ENCODE measurements at regions not wholly inside any gene's neighbourhood (a gene's known extent, or its start where the extent isn't known, plus 50 kb on each side); places are given as distances from the start of the nearest gene placed in this dataset.

DNA sequence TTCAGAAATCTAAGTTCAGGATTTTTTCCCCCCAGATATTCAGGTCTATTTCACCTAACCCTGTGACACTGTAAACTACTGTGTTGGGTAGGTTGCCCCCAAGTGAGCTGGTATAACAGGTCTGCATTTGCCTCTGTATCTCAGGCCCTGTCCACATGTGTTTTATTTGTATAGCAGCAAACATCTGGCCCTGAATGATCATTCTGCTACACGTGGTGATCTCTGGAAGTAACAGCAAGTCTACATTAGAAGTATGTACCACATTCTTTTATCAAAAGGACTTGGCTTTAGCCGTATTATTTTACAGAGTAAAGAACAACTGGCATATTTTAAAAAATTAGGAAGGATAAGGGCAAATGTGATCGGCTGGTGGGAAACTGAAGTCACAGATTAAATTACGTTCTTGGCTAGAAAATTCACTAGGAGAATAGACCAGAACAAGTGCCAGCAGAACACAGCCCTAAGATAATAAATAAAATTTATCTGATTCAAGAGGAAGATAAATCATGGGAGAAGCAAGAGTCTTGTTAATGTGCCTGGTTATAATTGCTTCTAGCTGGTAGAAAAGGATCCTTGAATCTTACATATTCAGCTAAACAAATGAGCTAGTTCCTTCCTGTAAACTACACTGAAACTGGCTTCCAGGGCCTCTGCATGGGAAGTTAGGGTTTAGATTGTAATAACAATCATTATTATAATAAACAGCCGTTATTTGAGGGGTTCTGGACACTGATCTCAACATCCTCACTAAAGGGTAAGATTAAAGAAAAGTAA, 192.1 kb downstream of the SAMD5 start:
- DNase-seq (ENCODE audit: extremely low spot score, unreplicated experiment): no peak
- Mint-ChIP-seq H3K27ac (ENCODE audit: unreplicated experiment) (no peak overlapping the region), H3K4me1 (ENCODE audit: unreplicated experiment) (peaks cover 17% of the 10 kb centered on the region), H3K36me3 (ENCODE audit: unreplicated experiment) (no peaks in the 10 kb centered on the region), H3K27me3 (ENCODE audit: unreplicated experiment) (no peaks in the 10 kb centered on the region), H3K4me3 (ENCODE audit: unreplicated experiment) (no peak overlapping the region), H3K9me3 (ENCODE audit: unreplicated experiment) (no peaks in the 10 kb centered on the region)
- TF ChIP-seq CTCF (IDR thresholded peaks at IDR 0.05): no peak

GRCh38 chr6:147704691-147705090, 196.2 kb downstream of the SAMD5 start:
- Mint-ChIP-seq H3K27ac (ENCODE audit: unreplicated experiment) (no peak overlapping the region), H3K4me3 (ENCODE audit: unreplicated experiment) (no peak overlapping the region), H3K36me3 (ENCODE audit: unreplicated experiment) (no peaks in the 10 kb centered on the region), H3K27me3 (ENCODE audit: unreplicated experiment) (no peaks in the 10 kb centered on the region), H3K9me3 (ENCODE audit: unreplicated experiment) (no peaks in the 10 kb centered on the region), H3K4me1 (ENCODE audit: unreplicated experiment) (peaks cover 13% of the 10 kb centered on the region)
- no peak for DNase-seq (ENCODE audit: extremely low spot score, unreplicated experiment)
- TF ChIP-seq CTCF (IDR thresholded peaks at IDR 0.05): no peak

- no peak for DNase-seq (ENCODE audit: extremely low spot score, unreplicated experiment)
- Mint-ChIP-seq H3K4me3 (ENCODE audit: unreplicated experiment) (no peak overlapping the region), H3K9me3 (ENCODE audit: unreplicated experiment) (no peaks in the 10 kb centered on the region), H3K4me1 (ENCODE audit: unreplicated experiment) (peaks cover 3% of the 10 kb centered on the region), H3K27ac (ENCODE audit: unreplicated experiment) (no peak overlapping the region), H3K27me3 (ENCODE audit: unreplicated experiment) (no peaks in the 10 kb centered on the region), H3K36me3 (ENCODE audit: unreplicated experiment) (peaks cover 1% of the 10 kb centered on the region)
- no peak for TF ChIP-seq CTCF (IDR thresholded peaks at IDR 0.05)
Observed at GRCh38 chr6:147707524-147707923, 199.0 kb downstream of the SAMD5 start.

DNA sequence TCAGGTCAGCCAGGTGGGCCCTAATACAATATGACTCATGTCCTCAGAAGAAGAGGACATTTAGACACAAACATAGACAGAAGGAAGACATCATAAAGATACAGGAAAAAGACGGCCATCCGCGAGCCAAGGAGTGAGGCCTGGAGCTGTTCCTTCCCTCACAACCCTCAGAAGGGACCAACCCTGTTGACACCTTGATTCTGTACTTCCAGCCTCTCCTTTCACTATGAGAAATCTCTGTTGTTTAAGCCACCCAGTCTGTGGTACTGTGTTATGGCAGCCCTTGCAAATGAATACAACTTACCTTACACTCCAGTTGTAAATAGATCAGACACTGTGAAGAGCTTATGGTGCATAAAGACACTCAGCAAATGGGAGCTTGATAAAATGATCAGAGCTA, 199.7 kb downstream of the SAMD5 start:
- no peak for DNase-seq (ENCODE audit: extremely low spot score, unreplicated experiment)
- Mint-ChIP-seq H3K36me3 (ENCODE audit: unreplicated experiment) (peaks cover 1% of the 10 kb centered on the region), H3K27ac (ENCODE audit: unreplicated experiment) (no peak overlapping the region), H3K4me3 (ENCODE audit: unreplicated experiment) (no peak overlapping the region), H3K27me3 (ENCODE audit: unreplicated experiment) (no peaks in the 10 kb centered on the region), H3K9me3 (ENCODE audit: unreplicated experiment) (no peaks in the 10 kb centered on the region), H3K4me1 (ENCODE audit: unreplicated experiment) (peaks cover 3% of the 10 kb centered on the region)
- no peak for TF ChIP-seq CTCF (IDR thresholded peaks at IDR 0.05)

DNA sequence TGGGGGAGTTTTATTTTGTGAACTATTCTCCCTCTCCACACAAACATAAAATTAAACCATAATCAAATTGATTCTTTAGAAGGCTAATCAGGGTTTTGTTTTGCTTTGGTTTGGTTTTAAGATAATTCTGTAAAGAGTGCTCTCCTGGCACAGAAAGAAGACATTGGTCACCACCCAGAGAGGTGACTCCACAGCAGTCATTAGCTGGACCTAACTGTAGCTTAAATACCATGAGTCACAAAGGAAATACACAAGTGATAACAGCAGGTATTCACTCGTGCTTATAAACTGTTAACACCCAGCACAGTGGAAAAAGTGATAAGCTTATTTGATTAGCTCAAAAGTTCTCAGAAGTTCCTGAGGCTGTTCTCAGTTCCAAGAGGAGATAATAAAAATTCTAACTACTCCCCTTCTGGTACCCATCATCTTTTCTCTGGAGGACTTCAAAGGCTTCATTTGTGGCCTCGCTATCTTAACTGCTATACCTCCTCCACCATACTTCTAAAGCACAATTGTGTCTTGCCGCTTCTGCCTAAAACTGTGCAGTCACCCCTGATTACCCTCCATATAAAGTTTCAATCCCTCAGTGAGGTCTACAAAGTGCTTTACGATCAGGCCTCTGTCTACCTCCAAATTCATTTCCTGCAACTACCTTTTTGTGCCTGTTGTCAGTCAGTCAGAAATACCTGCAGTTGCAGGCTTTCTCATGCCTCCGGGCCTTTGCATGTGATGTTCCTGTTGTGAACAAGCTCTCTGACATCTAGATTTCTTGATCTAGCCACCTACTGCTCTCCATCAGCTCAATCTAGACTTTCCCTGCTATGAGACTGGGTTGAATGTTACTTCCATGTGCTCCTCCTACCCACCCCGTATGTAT, 201.1 kb downstream of the SAMD5 start:
- Mint-ChIP-seq H3K27me3 (ENCODE audit: unreplicated experiment) (no peaks in the 10 kb centered on the region), H3K4me1 (ENCODE audit: unreplicated experiment) (peaks cover 3% of the 10 kb centered on the region), H3K27ac (ENCODE audit: unreplicated experiment) (no peak overlapping the region), H3K4me3 (ENCODE audit: unreplicated experiment) (no peak overlapping the region), H3K9me3 (ENCODE audit: unreplicated experiment) (no peaks in the 10 kb centered on the region), H3K36me3 (ENCODE audit: unreplicated experiment) (peaks cover 1% of the 10 kb centered on the region)
- no peak for DNase-seq (ENCODE audit: extremely low spot score, unreplicated experiment)
- TF ChIP-seq CTCF (IDR thresholded peaks at IDR 0.05): no peak

Data from osteocyte (in vitro differentiated cells).